Muscle layer of duodenum (tissue), 2 donors: ENCODE measurements at regions not wholly inside any gene's neighbourhood (a gene's known extent, or its start where the extent isn't known, plus 50 kb on each side); places are given as distances from the start of the nearest gene placed in this dataset.
"Not testable (repeated sequence)": the region's sequence is repeated elsewhere in the genome, so short reads cannot be mapped to it uniquely, and the experiment has no call there.

Experiments used
- H3K27ac ChIP-seq: one replicate; pipeline ENCODE4 v1.7.0; 2013; ENCODE audit warnings: mild to moderate bottlenecking, low read length
- H3K27me3 ChIP-seq: one replicate; pipeline ENCODE4 v1.7.0; 2013; ENCODE audit warnings: low read depth, mild to moderate bottlenecking, control low read depth, low read length
- H3K36me3 ChIP-seq, 2 donors: one replicate each; pipeline ENCODE4 v1.7.0; 2013; ENCODE audit warnings: low read length in 2 of 2, control low read depth in 1 of 2, mild to moderate bottlenecking in 1 of 2; ENCODE audit not compliant: insufficient read depth in 2 of 2, control insufficient read depth in 1 of 2
- H3K4me1 ChIP-seq, 2 donors: one replicate each; pipeline ENCODE4 v1.7.0; 2013; ENCODE audit warnings: low read length in 2 of 2, mild to moderate bottlenecking in 2 of 2, control low read depth in 1 of 2, moderate library complexity in 1 of 2; ENCODE audit not compliant: insufficient read depth in 2 of 2, control insufficient read depth in 1 of 2
- H3K4me3 ChIP-seq, 2 donors: one replicate each; pipeline ENCODE4 v1.7.0; 2013; ENCODE audit warnings: low read length in 2 of 2, low read depth in 1 of 2, mild to moderate bottlenecking in 1 of 2
- H3K9me3 ChIP-seq, 2 donors: one replicate each; pipeline ENCODE4 v1.7.0; 2013; ENCODE audit warnings: low read length in 2 of 2, control low read depth in 1 of 2, mild to moderate bottlenecking in 1 of 2; ENCODE audit not compliant: control insufficient read depth in 1 of 2
- donor health status: healthy.

GRCh38 chr17:72464221-72464620 is 343.4 kb downstream of the SOX9 start:
- not testable (repeated sequence) for H3K36me3 ChIP-seq, H3K27me3 ChIP-seq, H3K4me3 ChIP-seq, H3K4me1 ChIP-seq, H3K9me3 ChIP-seq
- H3K27ac ChIP-seq = peak overlapping the region; percentile 14

GRCh38 chr17:72465191-72466024 is 344.6 kb downstream of the SOX9 start:
- no peaks in the 10 kb centered on the region for H3K4me1 ChIP-seq
- H3K27me3 ChIP-seq = no peaks in the 10 kb centered on the region
- no peaks in the 10 kb centered on the region for H3K9me3 ChIP-seq
- no peaks in the 10 kb centered on the region for H3K36me3 ChIP-seq
- H3K27ac ChIP-seq = peak overlapping the region; percentile 62
- H3K4me3 ChIP-seq = no peak overlapping the region

DNA sequence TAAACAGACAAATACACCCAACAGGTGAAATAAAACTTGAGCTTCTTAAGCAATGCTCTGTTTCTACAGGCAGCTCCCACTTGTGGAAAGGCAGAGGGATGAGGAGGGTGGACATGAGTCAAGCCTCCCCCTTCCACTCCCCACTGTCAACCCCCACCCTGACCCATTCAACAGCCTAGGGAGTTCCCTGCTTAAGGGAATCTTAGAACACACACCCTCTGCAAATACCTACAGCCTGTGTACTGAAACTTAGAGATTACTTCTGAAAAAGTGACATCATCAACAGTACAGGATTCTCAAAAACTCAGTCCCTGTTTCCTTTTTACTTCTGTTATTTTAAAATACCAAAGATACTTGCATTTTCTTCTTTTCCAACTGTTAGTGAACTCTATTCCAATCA is 345.4 kb downstream of the SOX9 start:
- Histone ChIP-seq H3K27ac (peak overlapping the region; percentile 62), H3K9me3 (no peaks in the 10 kb centered on the region), H3K4me1 (no peaks in the 10 kb centered on the region)

DNA sequence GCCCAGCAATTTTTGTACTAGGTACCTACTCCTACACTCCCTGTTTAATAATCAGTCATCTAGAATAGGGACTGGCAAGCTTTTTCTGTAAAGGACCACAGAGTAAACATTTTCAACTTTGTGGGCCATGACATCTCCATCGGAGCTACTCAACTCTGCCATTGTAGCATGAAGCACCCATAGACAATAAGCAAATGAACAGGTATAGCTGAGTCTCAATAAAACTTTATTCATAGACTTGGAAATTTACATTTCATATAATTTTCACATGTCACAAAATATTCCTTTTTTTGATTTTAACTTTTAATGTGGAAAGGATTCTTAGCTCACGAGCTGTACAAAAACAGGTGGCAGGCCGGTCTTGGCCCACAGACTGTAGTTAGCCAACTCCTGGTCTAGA is 345.8 kb downstream of the SOX9 start:
- H3K4me1 ChIP-seq = no peaks in the 10 kb centered on the region
- no peaks in the 10 kb centered on the region for H3K9me3 ChIP-seq
- H3K27me3 ChIP-seq = no peaks in the 10 kb centered on the region
- H3K27ac ChIP-seq = peak overlapping the region; percentile 62
- H3K36me3 ChIP-seq = no peaks in the 10 kb centered on the region
- no peak overlapping the region for H3K4me3 ChIP-seq

More for the DNA sequence above, 345.4 kb downstream of the SOX9 start:
- no peaks in the 10 kb centered on the region for H3K27me3 ChIP-seq
- H3K36me3 ChIP-seq = no peaks in the 10 kb centered on the region
- no peak overlapping the region for H3K4me3 ChIP-seq

DNA sequence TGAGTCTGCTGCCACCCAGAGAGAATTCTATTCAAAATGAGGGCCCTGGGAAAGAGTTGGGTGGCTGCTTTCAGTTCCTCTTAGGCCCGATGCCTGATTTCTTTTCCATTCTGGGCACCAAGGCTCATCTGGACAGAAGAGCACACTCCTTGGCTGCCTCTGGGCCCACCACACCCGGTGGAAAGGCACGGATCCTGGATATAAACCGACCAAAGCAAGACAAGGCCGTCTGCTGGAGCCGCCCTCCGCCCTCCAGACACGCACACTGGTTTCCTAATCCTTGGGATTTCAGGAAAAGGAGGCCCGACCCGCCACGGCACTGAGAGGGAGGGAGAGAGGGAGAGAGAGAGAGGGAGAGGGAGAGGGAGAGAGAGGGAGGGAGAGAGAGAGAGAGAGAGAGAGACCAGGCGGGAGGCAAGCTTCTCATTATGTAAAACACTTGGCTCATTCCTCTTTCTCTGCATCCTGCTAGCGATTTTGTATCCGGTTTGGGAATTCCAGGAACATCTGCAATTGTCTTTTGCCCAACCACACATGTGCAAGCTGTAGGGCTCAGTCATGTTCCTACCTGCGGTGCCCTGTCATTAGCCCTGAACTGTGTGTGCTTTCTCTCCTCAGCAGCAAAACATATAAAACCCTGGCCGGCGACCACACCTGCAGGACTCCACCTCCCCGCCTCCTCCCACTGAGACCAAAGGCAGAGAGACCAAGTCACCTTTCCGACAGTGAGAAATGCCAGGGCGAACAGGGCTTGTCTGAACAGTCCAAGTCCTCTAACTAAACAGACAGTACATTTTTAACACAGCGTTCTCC is 347.2 kb downstream of the SOX9 start:
- Histone ChIP-seq H3K27ac (peak overlapping the region; percentile 56), H3K9me3 (no peaks in the 10 kb centered on the region), H3K4me1 (no peaks in the 10 kb centered on the region), H3K4me3 (no peak overlapping the region), H3K36me3 (no peaks in the 10 kb centered on the region), H3K27me3 (no peaks in the 10 kb centered on the region)

DNA sequence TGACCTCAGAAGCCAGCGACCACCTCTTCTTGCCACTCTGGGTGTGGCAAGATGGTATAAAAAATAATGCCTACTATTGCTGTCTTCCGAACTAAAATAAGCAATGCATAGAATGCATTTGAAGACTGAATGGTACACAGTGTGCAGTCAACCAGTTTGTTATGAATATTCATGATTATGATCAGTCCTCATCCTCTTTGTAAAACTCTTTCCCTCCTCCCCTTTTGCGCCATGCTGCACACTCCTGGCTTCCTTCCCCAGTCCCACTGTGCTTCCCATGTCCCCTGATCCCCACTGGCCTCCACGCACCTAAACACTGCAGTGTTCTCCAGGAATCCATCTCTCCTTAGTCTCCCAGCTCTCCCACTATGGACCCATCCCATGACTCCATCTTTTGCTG is 348.0 kb downstream of the SOX9 start:
- no peaks in the 10 kb centered on the region for H3K27me3 ChIP-seq
- H3K27ac ChIP-seq = no peak overlapping the region
- H3K4me3 ChIP-seq = no peak overlapping the region
- H3K4me1 ChIP-seq = no peaks in the 10 kb centered on the region
- H3K36me3 ChIP-seq = no peaks in the 10 kb centered on the region
- H3K9me3 ChIP-seq = no peaks in the 10 kb centered on the region

- H3K36me3 ChIP-seq = no peaks in the 10 kb centered on the region
- no peaks in the 10 kb centered on the region for H3K4me1 ChIP-seq
- peaks cover 7 to 13% of the 10 kb centered on the region in 2 donors for H3K9me3 ChIP-seq
- H3K27me3 ChIP-seq = no peaks in the 10 kb centered on the region
- H3K27ac ChIP-seq = no peak overlapping the region
- no peak overlapping the region for H3K4me3 ChIP-seq
These were observed 349.4 kb downstream of the SOX9 start for GRCh38 chr17:72470121-72470705.

GRCh38 chr17:72470734-72471133 is 349.9 kb downstream of the SOX9 start:
- Histone ChIP-seq H3K4me1 (no peaks in the 10 kb centered on the region), H3K27ac (no peak overlapping the region)

DNA sequence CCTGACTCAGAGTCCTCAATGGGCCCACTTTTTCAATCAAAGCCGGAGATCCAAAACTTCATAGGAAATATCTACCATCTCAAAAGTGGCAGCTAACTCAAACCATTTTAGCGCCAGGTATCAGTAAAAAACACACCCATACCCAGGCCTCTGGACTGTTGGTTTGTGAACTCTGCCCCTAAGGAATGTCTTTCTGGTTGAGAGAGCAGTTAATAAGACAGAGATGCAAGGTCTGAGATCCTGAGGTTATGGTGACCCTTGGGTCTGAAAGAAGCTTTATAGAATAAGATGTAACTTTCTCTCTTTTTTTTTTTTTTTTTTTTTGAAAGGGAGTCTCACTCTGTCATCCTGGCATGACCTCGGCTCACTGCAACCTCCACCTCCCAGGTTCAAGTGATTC is 350.5 kb downstream of the SOX9 start:
- H3K36me3 ChIP-seq = no peaks in the 10 kb centered on the region
- no peak overlapping the region for H3K4me3 ChIP-seq
- H3K4me1 ChIP-seq = no peaks in the 10 kb centered on the region
- no peak overlapping the region for H3K27ac ChIP-seq
- H3K9me3 ChIP-seq = peaks cover 7 to 13% of the 10 kb centered on the region in 2 donors
- H3K27me3 ChIP-seq = no peaks in the 10 kb centered on the region

More at GRCh38 chr17:72470734-72471133, 349.9 kb downstream of the SOX9 start:
- Histone ChIP-seq H3K27me3 (no peaks in the 10 kb centered on the region), H3K36me3 (no peaks in the 10 kb centered on the region), H3K4me3 (no peak overlapping the region), H3K9me3 (peaks cover 7 to 13% of the 10 kb centered on the region in 2 donors)

GRCh38 chr17:72472106-72472505 is 351.3 kb downstream of the SOX9 start:
- H3K27ac ChIP-seq = no peak overlapping the region
- no peaks in the 10 kb centered on the region for H3K36me3 ChIP-seq
- no peak overlapping the region for H3K4me3 ChIP-seq
- peaks cover 7 to 13% of the 10 kb centered on the region in 2 donors for H3K9me3 ChIP-seq
- no peaks in the 10 kb centered on the region for H3K27me3 ChIP-seq
- H3K4me1 ChIP-seq = no peaks in the 10 kb centered on the region

GRCh38 chr17:72472853-72473390 is 352.1 kb downstream of the SOX9 start:
- H3K4me3 ChIP-seq, H3K4me1 ChIP-seq, H3K27me3 ChIP-seq, H3K27ac ChIP-seq, H3K36me3 ChIP-seq: not testable (repeated sequence)
- H3K9me3 ChIP-seq = peaks cover 7 to 13% of the 10 kb centered on the region in 2 donors
